BE2C (cell line): ENCODE measurements at regions not wholly inside any gene's neighbourhood (a gene's known extent, or its start where the extent isn't known, plus 50 kb on each side); places are given as distances from the start of the nearest gene placed in this dataset.

Experiments
- DNase-seq: peaks from one replicate; pipeline ENCODE4 v3.0.0-alpha.2; 2020
- H3K27me3 ChIP-seq: fragments of 250-450 bp; sonication (Bioruptor Pico); 2 replicates; pipeline ENCODE4 v1.5.1; 2020; ENCODE audit warnings: mild to moderate bottlenecking
- H3K36me3 ChIP-seq: fragments of 250-450 bp; sonication (Bioruptor Pico); 2 replicates; pipeline ENCODE4 v1.5.1; 2020; ENCODE audit warnings: mild to moderate bottlenecking
- H3K4me1 ChIP-seq: fragments of 250-450 bp; sonication (Bioruptor Pico); 2 replicates; pipeline ENCODE4 v1.5.1; 2020
- H3K4me3 ChIP-seq: 2 replicates; pipeline ENCODE4 v1.5.1; 2011; ENCODE audit warnings: low read depth, low read length
- H3K9me3 ChIP-seq: fragments of 250-450 bp; sonication (Bioruptor Pico); 2 replicates; pipeline ENCODE4 v1.5.1; 2020
- TF ChIP-seq, protein P1 (sequence below): IDR thresholded peaks from 2 replicates; pipeline ENCODE4 v1.5.1; 2012; ENCODE audit warnings: mild to moderate bottlenecking, low read depth, low read length

- Histone ChIP-seq H3K27me3 (no peaks in the 10 kb centered on the region), H3K9me3 (no peaks in the 10 kb centered on the region; the same call in 1 of the 2 replicates), H3K4me3 (no peak overlapping the region), H3K36me3 (no peaks in the 10 kb centered on the region), H3K4me1 (peaks cover 17% of the 10 kb centered on the region)
- TF ChIP-seq, protein P1, sequence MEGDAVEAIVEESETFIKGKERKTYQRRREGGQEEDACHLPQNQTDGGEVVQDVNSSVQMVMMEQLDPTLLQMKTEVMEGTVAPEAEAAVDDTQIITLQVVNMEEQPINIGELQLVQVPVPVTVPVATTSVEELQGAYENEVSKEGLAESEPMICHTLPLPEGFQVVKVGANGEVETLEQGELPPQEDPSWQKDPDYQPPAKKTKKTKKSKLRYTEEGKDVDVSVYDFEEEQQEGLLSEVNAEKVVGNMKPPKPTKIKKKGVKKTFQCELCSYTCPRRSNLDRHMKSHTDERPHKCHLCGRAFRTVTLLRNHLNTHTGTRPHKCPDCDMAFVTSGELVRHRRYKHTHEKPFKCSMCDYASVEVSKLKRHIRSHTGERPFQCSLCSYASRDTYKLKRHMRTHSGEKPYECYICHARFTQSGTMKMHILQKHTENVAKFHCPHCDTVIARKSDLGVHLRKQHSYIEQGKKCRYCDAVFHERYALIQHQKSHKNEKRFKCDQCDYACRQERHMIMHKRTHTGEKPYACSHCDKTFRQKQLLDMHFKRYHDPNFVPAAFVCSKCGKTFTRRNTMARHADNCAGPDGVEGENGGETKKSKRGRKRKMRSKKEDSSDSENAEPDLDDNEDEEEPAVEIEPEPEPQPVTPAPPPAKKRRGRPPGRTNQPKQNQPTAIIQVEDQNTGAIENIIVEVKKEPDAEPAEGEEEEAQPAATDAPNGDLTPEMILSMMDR: no peak
- DNase-seq: no peak
Observed at GRCh38 chr4:129821963-129822362, 726.0 kb downstream of the C4orf33 start.

DNA sequence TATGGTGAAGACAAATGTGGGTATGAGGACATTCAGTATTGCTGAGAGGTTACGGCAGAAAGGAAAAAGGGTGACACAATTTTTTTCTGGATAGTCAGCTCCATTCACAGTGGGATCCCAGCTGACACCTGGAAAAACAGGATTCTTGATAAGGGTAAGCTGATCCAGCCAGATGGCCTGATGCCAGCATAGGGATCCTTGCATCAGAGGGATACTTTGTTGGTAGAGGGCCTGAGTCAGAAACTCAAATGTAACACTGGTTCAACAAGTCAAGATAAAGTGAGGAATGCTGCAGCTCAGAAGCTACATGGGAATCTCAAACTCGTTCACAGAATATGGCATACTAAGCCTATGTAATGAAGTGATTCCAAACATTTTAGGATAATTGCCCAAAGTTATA, 726.7 kb downstream of the C4orf33 start:
- H3K4me3 ChIP-seq: no peak overlapping the region
- TF ChIP-seq, protein P1: no peak
- peaks cover 17% of the 10 kb centered on the region for H3K4me1 ChIP-seq
- H3K27me3 ChIP-seq: no peaks in the 10 kb centered on the region
- H3K36me3 ChIP-seq: no peaks in the 10 kb centered on the region
- H3K9me3 ChIP-seq: no peaks in the 10 kb centered on the region; the same call in 1 of the 2 replicates
- DNase-seq: peak; percentile 73

- TF ChIP-seq, protein P1: no peak
- no peaks in the 10 kb centered on the region for H3K9me3 ChIP-seq
- H3K4me1 ChIP-seq: peaks cover 17% of the 10 kb centered on the region
- peak; percentile 10 for DNase-seq
- no peaks in the 10 kb centered on the region for H3K36me3 ChIP-seq
- no peaks in the 10 kb centered on the region for H3K27me3 ChIP-seq
- no peak overlapping the region for H3K4me3 ChIP-seq
Observed at GRCh38 chr4:129823105-129823504, 727.2 kb downstream of the C4orf33 start.

DNA sequence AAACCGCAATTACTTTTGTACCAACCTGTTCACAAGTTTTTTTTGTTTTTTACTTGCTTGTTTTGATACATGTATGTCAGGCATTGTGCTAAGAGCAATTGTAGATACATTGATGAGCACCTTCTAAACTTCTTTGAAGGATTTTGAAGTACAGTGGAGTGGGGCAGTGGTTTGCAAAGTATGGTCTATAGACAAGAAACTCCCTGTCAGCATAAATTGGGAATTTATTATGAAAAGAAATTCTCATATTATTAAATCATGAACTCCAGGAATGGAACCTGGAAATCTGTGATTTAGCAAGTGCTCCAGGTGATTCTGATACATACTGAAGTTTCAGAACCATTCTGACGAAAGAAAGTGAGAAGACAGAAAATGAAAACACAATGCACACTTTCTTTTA, 733.4 kb downstream of the C4orf33 start:
- Histone ChIP-seq H3K36me3 (no peaks in the 10 kb centered on the region), H3K9me3 (no peaks in the 10 kb centered on the region), H3K4me3 (no peak overlapping the region), H3K27me3 (no peaks in the 10 kb centered on the region), H3K4me1 (no peaks in the 10 kb centered on the region)
- TF ChIP-seq, protein P1: no peak
- DNase-seq: no peak

DNA sequence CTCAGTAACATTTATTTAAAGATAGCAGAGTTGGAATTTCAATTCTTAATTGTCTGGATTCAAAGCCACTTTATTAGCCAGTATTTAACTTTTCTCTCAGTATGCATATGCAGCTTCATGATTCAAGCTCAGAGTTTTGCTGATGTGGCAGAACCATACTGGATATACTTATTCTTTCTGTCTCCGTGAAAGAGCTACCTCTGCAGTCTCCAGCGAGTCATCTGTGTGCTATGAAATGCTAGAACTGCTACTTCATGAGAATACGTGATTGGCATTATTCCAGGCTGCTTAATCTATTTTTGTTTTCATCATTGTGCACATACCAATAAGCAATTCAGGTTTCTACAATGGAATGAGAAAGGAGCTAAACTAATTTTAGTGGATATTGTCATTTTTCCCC, 743.7 kb downstream of the C4orf33 start:
- no peak overlapping the region for H3K4me3 ChIP-seq
- no peaks in the 10 kb centered on the region for H3K36me3 ChIP-seq
- TF ChIP-seq, protein P1: no peak
- DNase-seq: no peak
- no peaks in the 10 kb centered on the region for H3K9me3 ChIP-seq
- peaks cover 6% of the 10 kb centered on the region for H3K4me1 ChIP-seq
- no peaks in the 10 kb centered on the region for H3K27me3 ChIP-seq

DNA sequence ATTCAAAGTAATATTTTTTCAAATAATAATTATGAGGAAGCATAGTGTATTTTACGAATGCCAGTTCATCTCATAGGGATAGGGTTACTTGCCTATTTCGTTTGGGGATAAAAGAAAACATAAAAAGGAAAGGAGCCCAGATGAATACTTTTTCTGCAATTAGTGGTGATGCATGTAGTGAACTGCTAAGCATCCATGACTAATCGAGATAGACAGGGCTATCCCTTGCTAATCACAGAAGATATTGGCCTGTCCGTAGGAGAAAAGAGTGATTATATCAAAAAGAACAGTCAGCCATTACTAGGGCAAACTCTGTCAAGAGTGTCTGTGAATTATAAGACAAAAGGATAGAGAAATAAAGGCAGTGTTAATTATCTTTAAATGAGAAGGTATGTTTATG, 746.1 kb downstream of the C4orf33 start:
- TF ChIP-seq, protein P1: no peak
- H3K9me3 ChIP-seq: no peaks in the 10 kb centered on the region
- no peak for DNase-seq
- no peak overlapping the region for H3K4me3 ChIP-seq
- H3K27me3 ChIP-seq: no peaks in the 10 kb centered on the region
- H3K4me1 ChIP-seq: peaks cover 6% of the 10 kb centered on the region
- H3K36me3 ChIP-seq: no peaks in the 10 kb centered on the region
